OCI-LY7 (cell line): ENCODE measurements at regions not wholly inside any gene's neighbourhood (a gene's known extent, or its start where the extent isn't known, plus 50 kb on each side); places are given as distances from the start of the nearest gene placed in this dataset.

Experiments
- BruUV-seq: library from RNA; stranded (reverse); fragments of 400-500 nt; replicated peaks from 2 replicates; lab custom pipeline; 2021; lab: Mats Ljungman, UMichigan
- CTCF ChIA-PET: fragments of 300-600 bp; sonication (Branson Sonifier 250); formaldehyde crosslinking; loops from one replicate; lab custom pipeline; 2022; ENCODE audit warnings: antibody characterized with exemption; ENCODE audit not compliant: unreplicated experiment; lab: Charles Lee
- POLR2A ChIA-PET: fragments of 300-600 bp; sonication (Branson Sonifier 250); formaldehyde crosslinking; loops from one replicate; lab custom pipeline; 2022; ENCODE audit warnings: antibody characterized with exemption; lab: Charles Lee
- DNase-seq: peaks from one replicate; pipeline ENCODE4 v3.0.0-alpha.2; 2015; ENCODE audit warnings: low spot score
- H2AFZ ChIP-seq: fragments of 200-600 bp; sonication (generic), shearing (Covaris generic); 2 replicates; pipeline ENCODE4 v1.6.1; 2014; ENCODE audit warnings: mild to moderate bottlenecking, antibody characterized with exemption, low read length, moderate library complexity
- H3K27ac ChIP-seq: fragments of 200-600 bp; sonication (generic); 2 replicates; pipeline ENCODE4 v1.5.1; 2014; ENCODE audit warnings: mixed run types, low read depth, mild to moderate bottlenecking, moderate library complexity, low read length, inconsistent platforms; ENCODE audit not compliant: poor library complexity, severe bottlenecking
- H3K36me3 ChIP-seq: fragments of 200-600 bp; sonication (generic); 2 replicates; pipeline ENCODE4 v1.6.1; 2014; ENCODE audit warnings: mild to moderate bottlenecking, antibody characterized with exemption, low read length, moderate library complexity, mixed read lengths; ENCODE audit not compliant: insufficient read depth
- H3K4me1 ChIP-seq: fragments of 200-600 bp; sonication (generic); 2 replicates; pipeline ENCODE4 v1.5.1; 2014; ENCODE audit warnings: mild to moderate bottlenecking, low read length; ENCODE audit not compliant: insufficient read depth, poor library complexity, severe bottlenecking
- H3K4me2 ChIP-seq: fragments of 200-600 bp; sonication (generic); 2 replicates; pipeline ENCODE4 v1.6.1; 2014; ENCODE audit warnings: mild to moderate bottlenecking, low read length
- H3K4me3 ChIP-seq: fragments of 200-600 bp; sonication (generic); 2 replicates; pipeline ENCODE4 v1.5.1; 2014; ENCODE audit warnings: mild to moderate bottlenecking, low read depth, low read length; ENCODE audit not compliant: poor library complexity, severe bottlenecking
- H3K79me2 ChIP-seq: fragments of 200-600 bp; sonication (generic); 2 replicates; pipeline ENCODE4 v1.6.1; 2016; ENCODE audit warnings: low read depth, mild to moderate bottlenecking, low read length, moderate library complexity, mixed read lengths; ENCODE audit not compliant: insufficient read depth
- H3K9me2 ChIP-seq: fragments of 200-600 bp; sonication (generic); 2 replicates; pipeline ENCODE4 v1.6.1; 2016; ENCODE audit warnings: mild to moderate bottlenecking, low read length, mixed read lengths; ENCODE audit not compliant: insufficient read depth
- H3K9me3 ChIP-seq: fragments of 200-600 bp; sonication (generic); 2 replicates; pipeline ENCODE4 v1.6.1; 2014; ENCODE audit warnings: mild to moderate bottlenecking, mixed run types, low read length, mixed read lengths
- H4K20me1 ChIP-seq: fragments of 200-600 bp; sonication (generic); 2 replicates; pipeline ENCODE4 v1.6.1; 2014; ENCODE audit warnings: mild to moderate bottlenecking, antibody characterized with exemption, low read length, moderate library complexity, mixed read lengths; ENCODE audit not compliant: insufficient read depth
- CTCF ChIP-seq: fragments of 200-600 bp; sonication (generic); conservative IDR thresholded peaks from 2 replicates; pipeline ENCODE4 v1.5.1; 2014; ENCODE audit warnings: mild to moderate bottlenecking, antibody characterized with exemption, low read length, moderate library complexity, mixed read lengths
- EZH2phosphoT487 ChIP-seq: fragments of 200-600 bp; sonication (generic); IDR thresholded peaks from 2 replicates; pipeline ENCODE4 v1.6.1; 2018; ENCODE audit warnings: low read depth, borderline replicate concordance, mild to moderate bottlenecking, mixed run types, antibody characterized with exemption, low read length, moderate library complexity, mixed read lengths
- intact Hi-C: fragments of 100-400 bp; cut with micrococcal nuclease; formaldehyde crosslinking; loops from one replicate; pipeline ENCODE4 v1.10.0; 2022; ENCODE audit not compliant: unreplicated experiment

- ChIA-PET POLR2A (no interaction called here), CTCF (no interaction called here)
- Histone ChIP-seq H3K79me2 (no peaks in the 10 kb centered on the region), H3K9me3 (peaks cover 5% of the 10 kb centered on the region), H2AFZ (no peak overlapping the region), H4K20me1 (no peaks in the 10 kb centered on the region), H3K4me3 (no peak overlapping the region), H3K4me2 (no peak overlapping the region), H3K9me2 (no peaks in the 10 kb centered on the region), H3K36me3 (no peaks in the 10 kb centered on the region), H3K4me1 (no peaks in the 10 kb centered on the region), H3K27ac (no peak overlapping the region)
- TF ChIP-seq CTCF (no peak), EZH2phosphoT487 (no peak)
- intact Hi-C loops, result no loop called here
- no TSS peak for BruUV-seq
- no peak for DNase-seq
Observed at GRCh38 chr21:22632176-22632575, 1634.0 kb downstream of the NCAM2 start.

GRCh38 chr21:22649246-22649645, 1651.0 kb downstream of the NCAM2 start:
- Histone ChIP-seq H3K27ac (no peak overlapping the region), H3K4me2 (no peak overlapping the region), H3K36me3 (no peaks in the 10 kb centered on the region), H3K9me3 (no peaks in the 10 kb centered on the region; the same call in 1 of the 2 replicates), H3K4me1 (no peaks in the 10 kb centered on the region), H3K9me2 (no peaks in the 10 kb centered on the region), H3K4me3 (no peak overlapping the region), H2AFZ (no peak overlapping the region), H3K79me2 (no peaks in the 10 kb centered on the region), H4K20me1 (no peaks in the 10 kb centered on the region)
- intact Hi-C loops, result no loop called here
- TF ChIP-seq EZH2phosphoT487 (no peak), CTCF (no peak)
- CTCF ChIA-PET, result no interaction called here
- no TSS peak for BruUV-seq
- POLR2A ChIA-PET, result no interaction called here
- DNase-seq, result no peak

GRCh38 chr21:22650226-22650625, 1652.0 kb downstream of the NCAM2 start:
- CTCF ChIA-PET, result no interaction called here
- DNase-seq, result no peak
- Histone ChIP-seq H3K4me3 (no peak overlapping the region), H3K9me2 (no peaks in the 10 kb centered on the region), H4K20me1 (no peaks in the 10 kb centered on the region), H3K9me3 (no peaks in the 10 kb centered on the region; the same call in 1 of the 2 replicates), H3K79me2 (no peaks in the 10 kb centered on the region), H2AFZ (no peak overlapping the region), H3K4me2 (no peak overlapping the region), H3K4me1 (no peaks in the 10 kb centered on the region), H3K27ac (no peak overlapping the region), H3K36me3 (no peaks in the 10 kb centered on the region)
- POLR2A ChIA-PET, result no interaction called here
- BruUV-seq, result no TSS peak
- intact Hi-C loops, result no loop called here
- TF ChIP-seq EZH2phosphoT487, result no peak
- no peak for TF ChIP-seq CTCF
